ENCODE measurements at regions not wholly inside any gene's neighbourhood (a gene's known extent, or its start where the extent isn't known, plus 50 kb on each side); places are given as distances from the start of the nearest gene placed in this dataset.

- no peak for TF ChIP-seq TCF7L2 (IDR thresholded peaks at IDR 0.05; ENCODE audit: borderline replicate concordance, extremely low read depth, insufficient read depth, insufficient read length)
- TF ChIP-seq POLR2A (IDR thresholded peaks at IDR 0.05; ENCODE audit: borderline replicate concordance, extremely low read depth, insufficient read depth, insufficient read length) = no peak
- TF ChIP-seq YY1 (IDR thresholded peaks at IDR 0.05; ENCODE audit: extremely low read depth, insufficient replicate concordance, low read depth, low read length) = no peak
- no peak for TF ChIP-seq EZH2phosphoT487 (IDR thresholded peaks at IDR 0.05; ENCODE audit: borderline replicate concordance)
- no peak for TF ChIP-seq EGR1 (IDR thresholded peaks at IDR 0.05; ENCODE audit: low read depth)
- no peak for TF ChIP-seq SIN3A (IDR thresholded peaks at IDR 0.05; ENCODE audit: low read depth)
- TF ChIP-seq, protein P1, sequence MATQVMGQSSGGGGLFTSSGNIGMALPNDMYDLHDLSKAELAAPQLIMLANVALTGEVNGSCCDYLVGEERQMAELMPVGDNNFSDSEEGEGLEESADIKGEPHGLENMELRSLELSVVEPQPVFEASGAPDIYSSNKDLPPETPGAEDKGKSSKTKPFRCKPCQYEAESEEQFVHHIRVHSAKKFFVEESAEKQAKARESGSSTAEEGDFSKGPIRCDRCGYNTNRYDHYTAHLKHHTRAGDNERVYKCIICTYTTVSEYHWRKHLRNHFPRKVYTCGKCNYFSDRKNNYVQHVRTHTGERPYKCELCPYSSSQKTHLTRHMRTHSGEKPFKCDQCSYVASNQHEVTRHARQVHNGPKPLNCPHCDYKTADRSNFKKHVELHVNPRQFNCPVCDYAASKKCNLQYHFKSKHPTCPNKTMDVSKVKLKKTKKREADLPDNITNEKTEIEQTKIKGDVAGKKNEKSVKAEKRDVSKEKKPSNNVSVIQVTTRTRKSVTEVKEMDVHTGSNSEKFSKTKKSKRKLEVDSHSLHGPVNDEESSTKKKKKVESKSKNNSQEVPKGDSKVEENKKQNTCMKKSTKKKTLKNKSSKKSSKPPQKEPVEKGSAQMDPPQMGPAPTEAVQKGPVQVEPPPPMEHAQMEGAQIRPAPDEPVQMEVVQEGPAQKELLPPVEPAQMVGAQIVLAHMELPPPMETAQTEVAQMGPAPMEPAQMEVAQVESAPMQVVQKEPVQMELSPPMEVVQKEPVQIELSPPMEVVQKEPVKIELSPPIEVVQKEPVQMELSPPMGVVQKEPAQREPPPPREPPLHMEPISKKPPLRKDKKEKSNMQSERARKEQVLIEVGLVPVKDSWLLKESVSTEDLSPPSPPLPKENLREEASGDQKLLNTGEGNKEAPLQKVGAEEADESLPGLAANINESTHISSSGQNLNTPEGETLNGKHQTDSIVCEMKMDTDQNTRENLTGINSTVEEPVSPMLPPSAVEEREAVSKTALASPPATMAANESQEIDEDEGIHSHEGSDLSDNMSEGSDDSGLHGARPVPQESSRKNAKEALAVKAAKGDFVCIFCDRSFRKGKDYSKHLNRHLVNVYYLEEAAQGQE (IDR thresholded peaks at IDR 0.05; ENCODE audit: low read depth) = no peak
- no peak for TF ChIP-seq ZNF274 (IDR thresholded peaks at IDR 0.05; ENCODE audit: low read depth, low read length)
- no peak for TF ChIP-seq EZH2 (IDR thresholded peaks at IDR 0.05)
Measured at GRCh38 chr6:48744948-48745347, 634.0 kb upstream of the PTCHD4 start (continued).

- H3K27me3 ChIP-seq (ENCODE audit: insufficient read depth, low read length) = no peaks in the 10 kb centered on the region
- H4K20me1 ChIP-seq (ENCODE audit: insufficient read depth) = no peaks in the 10 kb centered on the region
- H3K36me3 ChIP-seq (ENCODE audit: control insufficient read depth in 1 of 2, insufficient read depth in 2 of 2, low read length in 2 of 2) = no peaks in the 10 kb centered on the region
- RAD21 ChIA-PET (ENCODE audit: low non-redundant PET in 1 of 2, low total read pairs in 2 of 2, uncharacterized antibody in 2 of 2, unreplicated experiment in 2 of 2) = interaction anchor here in 1 of 2 experiments (0.7 kb wide), 1 partner anchor 656 kb away, joined by 3 read pairs; no protein-coding TSS in a partner anchor
- no peak overlapping the region for H3K4me2 ChIP-seq (ENCODE audit: low read length)
- no peaks in the 10 kb centered on the region for H3K9me2 ChIP-seq (ENCODE audit: insufficient read depth)
- intact Hi-C loops (cut with micrococcal nuclease) = no loop called here
- no peak overlapping the region for H3K27ac ChIP-seq (ENCODE audit: low read depth, low read length)
- POLR2A ChIA-PET = interaction anchor here (0.7 kb wide), 1 partner anchor 1303 kb away, joined by 3 read pairs; no protein-coding TSS in a partner anchor
- ATAC-seq (no peak), DNase-seq (ENCODE audit: low read depth, low spot score) (no peak)
- H3K4me3 ChIP-seq (replicated peaks in 1 of 2; ENCODE audit: low read depth in 1 of 2, low read length in 2 of 2) = no peak overlapping the region
- H3K4me1 ChIP-seq (ENCODE audit: control insufficient read depth in 1 of 2, insufficient read depth in 2 of 2, low read length in 2 of 2) = peaks cover 0 to 6% of the 10 kb centered on the region in 2 experiments; a peak in 1 of 4 replicates
- H3K9me3 ChIP-seq (ENCODE audit: control insufficient read depth in 1 of 2, insufficient read depth in 1 of 2, low read depth in 1 of 2, low read length in 2 of 2) = no peaks in the 10 kb centered on the region
- CTCF ChIA-PET = no interaction called here
- no TSS peak for BruUV-seq (replicated peaks)
- no peak overlapping the region for H3K9ac ChIP-seq (ENCODE audit: low read length)
- TF ChIP-seq SP1 (IDR thresholded peaks at IDR 0.05; ENCODE audit: low read depth) = no peak
- no peak for TF ChIP-seq EZH2 (IDR thresholded peaks at IDR 0.05)
- TF ChIP-seq ZFX (IDR thresholded peaks at IDR 0.05) = no peak
- no peak for TF ChIP-seq CEBPB (IDR thresholded peaks at IDR 0.05; ENCODE audit: low read depth)
- TF ChIP-seq, protein P2, sequence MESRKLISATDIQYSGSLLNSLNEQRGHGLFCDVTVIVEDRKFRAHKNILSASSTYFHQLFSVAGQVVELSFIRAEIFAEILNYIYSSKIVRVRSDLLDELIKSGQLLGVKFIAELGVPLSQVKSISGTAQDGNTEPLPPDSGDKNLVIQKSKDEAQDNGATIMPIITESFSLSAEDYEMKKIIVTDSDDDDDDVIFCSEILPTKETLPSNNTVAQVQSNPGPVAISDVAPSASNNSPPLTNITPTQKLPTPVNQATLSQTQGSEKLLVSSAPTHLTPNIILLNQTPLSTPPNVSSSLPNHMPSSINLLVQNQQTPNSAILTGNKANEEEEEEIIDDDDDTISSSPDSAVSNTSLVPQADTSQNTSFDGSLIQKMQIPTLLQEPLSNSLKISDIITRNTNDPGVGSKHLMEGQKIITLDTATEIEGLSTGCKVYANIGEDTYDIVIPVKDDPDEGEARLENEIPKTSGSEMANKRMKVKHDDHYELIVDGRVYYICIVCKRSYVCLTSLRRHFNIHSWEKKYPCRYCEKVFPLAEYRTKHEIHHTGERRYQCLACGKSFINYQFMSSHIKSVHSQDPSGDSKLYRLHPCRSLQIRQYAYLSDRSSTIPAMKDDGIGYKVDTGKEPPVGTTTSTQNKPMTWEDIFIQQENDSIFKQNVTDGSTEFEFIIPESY (IDR thresholded peaks at IDR 0.05; ENCODE audit: extremely low read depth, insufficient replicate concordance, low read length) = no peak
- TF ChIP-seq, protein P1 (IDR thresholded peaks at IDR 0.05; ENCODE audit: low read depth) = no peak
- no peak overlapping the region for H2AFZ ChIP-seq (ENCODE audit: low read depth, low read length, poor library complexity, severe bottlenecking)
- no peaks in the 10 kb centered on the region for H3K79me2 ChIP-seq (ENCODE audit: insufficient read depth, low read length)
Measured at GRCh38 chr6:48743738-48744137, 632.7 kb upstream of the PTCHD4 start.
